GM12878 (cell line): ENCODE measurements at regions not wholly inside any gene's neighbourhood (a gene's known extent, or its start where the extent isn't known, plus 50 kb on each side); places are given as distances from the start of the nearest gene placed in this dataset.

ENCODE experiments used
- ATAC-seq: fragments of 200-7000 bp; cut with Tn5 transposase; 3 replicates; pipeline ENCODE4 v1.9.1; 2020; ENCODE audit warnings: mild to moderate bottlenecking, moderate library complexity
- BruUV-seq: library from RNA; stranded (reverse); fragments of 400-500 nt; replicated peaks from 2 replicates; lab custom pipeline; 2021; lab: Mats Ljungman, UMichigan
- CTCF ChIA-PET: fragments of 300-600 bp; sonication (Branson Sonifier 250); formaldehyde crosslinking; extraction: SDS; loops from one replicate; lab custom pipeline; 2021; ENCODE audit warnings: inconsistent platforms; lab: Yijun Ruan, JAX
- POLR2A ChIA-PET: fragments of 350-600 bp; formaldehyde crosslinking; extraction: SDS; loops from one replicate; lab custom pipeline; 2021; ENCODE audit warnings: inconsistent platforms; lab: Charles Lee
- RAD21 ChIA-PET: fragments of 300-600 bp; sonication (Branson Sonifier 250); formaldehyde crosslinking; loops from one replicate; lab custom pipeline; 2023; ENCODE audit warnings: antibody characterized with exemption; ENCODE audit not compliant: unreplicated experiment; lab: Charles Lee
- SMC1A ChIA-PET: fragments of 300-600 bp; sonication (Branson Sonifier 250); formaldehyde crosslinking; loops from one replicate; lab custom pipeline; 2023; ENCODE audit not compliant: unreplicated experiment, uncharacterized antibody; lab: Charles Lee
- DNase-seq: peaks from one replicate; pipeline ENCODE4 v3.0.0-alpha.2; 2011; ENCODE audit warnings: low read depth, low spot score
- FAIRE-seq: peaks from 3 replicates; lab custom pipeline; 2011; peaks lifted over from hg19 to GRCh38; lab: Jason Lieb, UNC
- H2AFZ ChIP-seq: 2 replicates; pipeline ENCODE4 v1.6.0; 2011; ENCODE audit warnings: low read depth, low read length, control low read depth; ENCODE audit not compliant: control insufficient read depth
- H3K27ac ChIP-seq: 2 replicates; pipeline ENCODE4 v1.5.1; 2011; ENCODE audit warnings: control low read depth; ENCODE audit not compliant: control insufficient read depth, insufficient read depth
- H3K27me3 ChIP-seq, 2 experiments: replicated peaks in 1 of 2; 2 replicates each; pipeline versions ENCODE4 v1.6.0 to v1.6.1; 2011; ENCODE audit warnings: low read length in 1 of 2; ENCODE audit not compliant: control insufficient read depth in 2 of 2, insufficient read depth in 2 of 2
- H3K36me3 ChIP-seq, 2 experiments: 2 replicates each; pipeline ENCODE4 v1.5.1; 2011; ENCODE audit warnings: low read length in 1 of 2; ENCODE audit not compliant: control insufficient read depth in 2 of 2, insufficient read depth in 2 of 2
- H3K4me1 ChIP-seq: 2 replicates; pipeline ENCODE4 v1.6.1; 2011; ENCODE audit warnings: mild to moderate bottlenecking, low read length, moderate library complexity, mixed read lengths; ENCODE audit not compliant: control insufficient read depth, insufficient read depth
- H3K4me2 ChIP-seq: 2 replicates; pipeline ENCODE4 v1.6.0; 2011; ENCODE audit warnings: control low read depth; ENCODE audit not compliant: control insufficient read depth, insufficient read depth
- H3K4me3 ChIP-seq: fragments of 200-600 bp; sonication (generic); 2 replicates; pipeline ENCODE4 v1.5.1; 2016
- H3K79me2 ChIP-seq: 2 replicates; pipeline ENCODE4 v1.6.0; 2011; ENCODE audit warnings: low read length; ENCODE audit not compliant: control insufficient read depth, insufficient read depth
- H3K9ac ChIP-seq: 2 replicates; pipeline ENCODE4 v1.8.0; 2011; ENCODE audit warnings: low read length, control low read depth, mixed read lengths; ENCODE audit not compliant: control insufficient read depth, insufficient read depth
- H3K9me3 ChIP-seq: replicated peaks from 3 replicates; pipeline ENCODE4 v1.5.1; 2011; ENCODE audit warnings: mild to moderate bottlenecking, low read length; ENCODE audit not compliant: control insufficient read depth, insufficient read depth
- H4K20me1 ChIP-seq: 2 replicates; pipeline ENCODE4 v1.6.0; 2011; ENCODE audit not compliant: control insufficient read depth, insufficient read depth
- BCL11A ChIP-seq: IDR thresholded peaks from 2 replicates; pipeline ENCODE4 v1.6.1; 2011; ENCODE audit warnings: low read depth, low read length
- EED ChIP-seq: sonication (generic); IDR thresholded peaks from 2 replicates; pipeline ENCODE4 v1.6.1; 2016; ENCODE audit warnings: antibody characterized with exemption, low read depth
- EP300 ChIP-seq, 2 experiments: fragments of 150-350 bp in 1 of 2; IDR thresholded peaks; 2 replicates each; pipeline ENCODE4 v1.6.1; 2011 to 2012; ENCODE audit warnings: low read depth in 2 of 2, low read length in 2 of 2, borderline replicate concordance in 1 of 2, improper control_type of control experiment in 1 of 2, inconsistent platforms in 1 of 2; ENCODE audit not compliant: control insufficient read depth in 1 of 2
- EZH2 ChIP-seq: IDR thresholded peaks from 2 replicates; pipeline ENCODE4 v1.6.1; 2012; ENCODE audit warnings: low read depth, mild to moderate bottlenecking, control low read depth, inconsistent platforms, low read length, borderline replicate concordance; ENCODE audit not compliant: control insufficient read depth
- HDAC6 ChIP-seq: fragments of 200-600 bp; sonication (generic); IDR thresholded peaks from one replicate; pipeline ENCODE4 v1.8.0; 2017; ENCODE audit warnings: antibody characterized with exemption; ENCODE audit not compliant: unreplicated experiment
- IKZF2 ChIP-seq, 2 experiments: fragments of 450-650 bp; IDR thresholded peaks; 2 replicates each; pipeline ENCODE4 v1.6.1; 2017; ENCODE audit warnings: mild to moderate bottlenecking in 2 of 2, moderate library complexity in 2 of 2
- POLR2AphosphoS5 ChIP-seq: IDR thresholded peaks from 2 replicates; pipeline ENCODE4 v1.6.1; 2011; ENCODE audit warnings: mild to moderate bottlenecking, low read length, inconsistent platforms
- POU2F2 ChIP-seq: IDR thresholded peaks from 3 replicates; pipeline ENCODE4 v1.6.1; 2011; ENCODE audit warnings: low read depth, mild to moderate bottlenecking, low read length, borderline replicate concordance
- RAD51 ChIP-seq: fragments of 450-650 bp; IDR thresholded peaks from 2 replicates; pipeline ENCODE4 v1.6.1; 2016; ENCODE audit warnings: moderate library complexity, mild to moderate bottlenecking, inconsistent platforms
- RUNX3 ChIP-seq: IDR thresholded peaks from 2 replicates; pipeline ENCODE4 v1.6.1; 2012; ENCODE audit warnings: low read length, inconsistent platforms
- SREBF1 ChIP-seq: IDR thresholded peaks from 2 replicates; pipeline ENCODE4 v1.6.1; 2012; ENCODE audit warnings: mild to moderate bottlenecking, low read length
- STAT1 ChIP-seq: fragments of 450-650 bp; conservative IDR thresholded peaks from 2 replicates; pipeline ENCODE4 v1.6.1; 2014; ENCODE audit warnings: antibody characterized with exemption, mild to moderate bottlenecking
- STAT3 ChIP-seq: IDR thresholded peaks from 2 replicates; pipeline ENCODE4 v1.6.1; 2011; ENCODE audit warnings: low read depth, low read length, improper control_type of control experiment
- WRNIP1 ChIP-seq: IDR thresholded peaks from 2 replicates; pipeline ENCODE4 v1.6.1; 2011; ENCODE audit warnings: low read depth, low read length, improper control_type of control experiment, borderline replicate concordance
- ZBED1 ChIP-seq: IDR thresholded peaks from 2 replicates; pipeline ENCODE4 v1.6.1; 2016; ENCODE audit warnings: borderline replicate concordance
- WGBS: methylation state at CpG from one replicate; pipeline ENCODE4 v1.1.6; 2016; ENCODE audit warnings: low lambda C conversion rate; ENCODE audit not compliant: insufficient replicate concordance, insufficient coverage; ENCODE audit errors: missing lambda C conversion rate; 5-methylcytosine and 5-hydroxymethylcytosine counted together
- in situ Hi-C: fragments of 300-500 bp; cut with MboI; formaldehyde crosslinking; loops from 9 replicates; pipeline ENCODE4 v1.14.3; 2018; ENCODE audit warnings: mixed read lengths
- intact Hi-C: fragments of 100-400 bp; cut with micrococcal nuclease; formaldehyde crosslinking; loops from one replicate; pipeline ENCODE4 v1.14.2; 2022; ENCODE audit not compliant: unreplicated experiment
- TF ChIP-seq, protein P1 (sequence below), 3 experiments: IDR thresholded peaks in 2 of 3; conservative IDR thresholded peaks in 1 of 3; 2 replicates each; pipeline ENCODE4 v1.5.1; 2011; ENCODE audit warnings: low read depth in 3 of 3, low read length in 3 of 3, mild to moderate bottlenecking in 3 of 3, control low read depth in 2 of 3, moderate library complexity in 2 of 3, inconsistent platforms in 1 of 3, mixed read lengths in 1 of 3; ENCODE audit not compliant: control insufficient read depth in 2 of 3, insufficient read depth in 1 of 3; ENCODE audit errors: extremely low read depth in 1 of 3
- TF ChIP-seq, protein P2 (sequence below): fragments of 450-650 bp; IDR thresholded peaks from 2 replicates; pipeline ENCODE4 v1.6.1; 2018; ENCODE audit warnings: mild to moderate bottlenecking, low read depth, moderate library complexity; ENCODE audit not compliant: partially characterized antibody

DNA sequence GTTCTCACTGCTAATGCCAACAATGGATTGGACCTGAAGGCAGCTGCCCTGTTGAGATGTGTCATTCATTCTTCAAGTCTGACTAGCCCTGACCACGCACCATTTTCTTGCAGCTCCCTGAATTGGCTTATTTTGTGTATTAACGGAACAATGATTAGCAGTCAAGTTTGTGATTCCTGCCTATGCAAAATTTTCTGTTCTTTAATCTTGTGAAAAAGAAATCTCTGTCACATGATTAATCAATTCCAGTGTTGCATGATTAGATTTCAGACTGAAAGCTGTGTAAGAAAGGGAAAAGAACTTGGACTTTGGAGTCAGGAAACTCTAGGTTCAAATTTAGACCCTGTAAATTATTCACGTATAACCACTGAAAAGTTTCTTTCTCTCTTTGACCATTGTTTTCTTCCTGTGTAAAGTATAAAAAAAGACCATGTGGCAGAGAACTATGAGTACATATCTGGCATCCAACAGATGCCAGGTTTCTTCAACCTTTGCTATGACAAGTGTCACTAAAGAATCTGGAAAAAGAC, 64.5 kb upstream of the SLC10A2 start:
- SMC1A ChIA-PET = interaction anchor here (0.7 to 4.8 kb wide), 28 partner anchors 9 to 215 kb away, joined by 3 to 31 read pairs (median 4); no protein-coding TSS in a partner anchor
- Histone ChIP-seq H3K9ac (no peak overlapping the region), H3K27me3 (no peaks in the 10 kb centered on the region), H3K36me3 (no peaks in the 10 kb centered on the region), H3K27ac (peak overlapping the region; percentile 55), H3K9me3 (peaks cover 2% of the 10 kb centered on the region; the same call in 1 of the 3 replicates), H3K4me2 (peak overlapping the region; percentile 54), H2AFZ (peak overlapping the region; percentile 63), H3K4me1 (peaks cover 17% of the 10 kb centered on the region), H3K79me2 (no peaks in the 10 kb centered on the region), H4K20me1 (no peaks in the 10 kb centered on the region), H3K4me3 (0 out of 2 replicates have a peak overlapping the region, but pooled peaks have one; percentile 6)
- peak; percentile 89 for ATAC-seq
- POLR2A ChIA-PET = interaction anchor here (0.6 to 1.0 kb wide), 3 partner anchors 94 to 215 kb away, joined by 3 read pairs; no protein-coding TSS in a partner anchor
- peak; percentile 61 for FAIRE-seq
- intact Hi-C loops (loop anchor here (1.0 to 10.0 kb wide), 4 partner anchors 48 to 536 kb away; partner anchors contain the start of gene TPP2), in situ Hi-C loops (loop anchor here (5.0 to 25.0 kb wide), 2 partner anchors 98 to 543 kb away; partner anchors contain the start of gene TPP2)
- WGBS = 0% methylated on average over 3 of the region's 3 CpGs
- RAD21 ChIA-PET = interaction anchor here (1.0 to 2.4 kb wide), 18 partner anchors 10 to 260 kb away, joined by 3 to 21 read pairs (median 4); no protein-coding TSS in a partner anchor
- no TSS peak for BruUV-seq
- CTCF ChIA-PET = interaction anchor here (0.9 to 2.2 kb wide), 8 partner anchors 10 to 260 kb away, joined by 3 to 9 read pairs (median 4); no protein-coding TSS in a partner anchor
- DNase-seq = peak; percentile 71
- TF ChIP-seq, protein P1, sequence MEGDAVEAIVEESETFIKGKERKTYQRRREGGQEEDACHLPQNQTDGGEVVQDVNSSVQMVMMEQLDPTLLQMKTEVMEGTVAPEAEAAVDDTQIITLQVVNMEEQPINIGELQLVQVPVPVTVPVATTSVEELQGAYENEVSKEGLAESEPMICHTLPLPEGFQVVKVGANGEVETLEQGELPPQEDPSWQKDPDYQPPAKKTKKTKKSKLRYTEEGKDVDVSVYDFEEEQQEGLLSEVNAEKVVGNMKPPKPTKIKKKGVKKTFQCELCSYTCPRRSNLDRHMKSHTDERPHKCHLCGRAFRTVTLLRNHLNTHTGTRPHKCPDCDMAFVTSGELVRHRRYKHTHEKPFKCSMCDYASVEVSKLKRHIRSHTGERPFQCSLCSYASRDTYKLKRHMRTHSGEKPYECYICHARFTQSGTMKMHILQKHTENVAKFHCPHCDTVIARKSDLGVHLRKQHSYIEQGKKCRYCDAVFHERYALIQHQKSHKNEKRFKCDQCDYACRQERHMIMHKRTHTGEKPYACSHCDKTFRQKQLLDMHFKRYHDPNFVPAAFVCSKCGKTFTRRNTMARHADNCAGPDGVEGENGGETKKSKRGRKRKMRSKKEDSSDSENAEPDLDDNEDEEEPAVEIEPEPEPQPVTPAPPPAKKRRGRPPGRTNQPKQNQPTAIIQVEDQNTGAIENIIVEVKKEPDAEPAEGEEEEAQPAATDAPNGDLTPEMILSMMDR (IDR thresholded peaks at IDR 0.05 in 2 of 3, conservative IDR thresholded peaks at IDR 0.05 in 1 of 3; ENCODE audit: control insufficient read depth in 2 of 3, extremely low read depth in 1 of 3, insufficient read depth in 1 of 3, low read depth in 3 of 3, low read length in 3 of 3) = no peak
- TF ChIP-seq POLR2AphosphoS5 (no peak), ZBED1 (no peak), RAD51 (peak; percentile 85), RUNX3 (peak; percentile 58), WRNIP1 (no peak), EED (no peak), HDAC6 (no peak), BCL11A (no peak), IKZF2 (IDR thresholded peaks at IDR 0.05) (peak; percentile 94 to 96), STAT1 (no peak), EZH2 (no peak), STAT3 (no peak), EP300 (IDR thresholded peaks at IDR 0.05; ENCODE audit: borderline replicate concordance in 1 of 2, control insufficient read depth in 1 of 2, low read depth in 2 of 2, low read length in 2 of 2) (peak; percentile 66 to 78; a peak in 1 of 4 replicates), POU2F2 (no peak; the same call in 2 of the 3 replicates), SREBF1 (no peak)
- TF ChIP-seq, protein P2, sequence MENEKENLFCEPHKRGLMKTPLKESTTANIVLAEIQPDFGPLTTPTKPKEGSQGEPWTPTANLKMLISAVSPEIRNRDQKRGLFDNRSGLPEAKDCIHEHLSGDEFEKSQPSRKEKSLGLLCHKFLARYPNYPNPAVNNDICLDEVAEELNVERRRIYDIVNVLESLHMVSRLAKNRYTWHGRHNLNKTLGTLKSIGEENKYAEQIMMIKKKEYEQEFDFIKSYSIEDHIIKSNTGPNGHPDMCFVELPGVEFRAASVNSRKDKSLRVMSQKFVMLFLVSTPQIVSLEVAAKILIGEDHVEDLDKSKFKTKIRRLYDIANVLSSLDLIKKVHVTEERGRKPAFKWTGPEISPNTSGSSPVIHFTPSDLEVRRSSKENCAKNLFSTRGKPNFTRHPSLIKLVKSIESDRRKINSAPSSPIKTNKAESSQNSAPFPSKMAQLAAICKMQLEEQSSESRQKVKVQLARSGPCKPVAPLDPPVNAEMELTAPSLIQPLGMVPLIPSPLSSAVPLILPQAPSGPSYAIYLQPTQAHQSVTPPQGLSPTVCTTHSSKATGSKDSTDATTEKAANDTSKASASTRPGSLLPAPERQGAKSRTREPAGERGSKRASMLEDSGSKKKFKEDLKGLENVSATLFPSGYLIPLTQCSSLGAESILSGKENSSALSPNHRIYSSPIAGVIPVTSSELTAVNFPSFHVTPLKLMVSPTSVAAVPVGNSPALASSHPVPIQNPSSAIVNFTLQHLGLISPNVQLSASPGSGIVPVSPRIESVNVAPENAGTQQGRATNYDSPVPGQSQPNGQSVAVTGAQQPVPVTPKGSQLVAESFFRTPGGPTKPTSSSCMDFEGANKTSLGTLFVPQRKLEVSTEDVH = no peak
